IMR-90 (cell line): ENCODE measurements at regions not wholly inside any gene's neighbourhood (a gene's known extent, or its start where the extent isn't known, plus 50 kb on each side); places are given as distances from the start of the nearest gene placed in this dataset.

ENCODE experiments used
- ATAC-seq: fragments of 200-7000 bp; cut with Tn5 transposase; 2 replicates; pipeline ENCODE4 v1.9.1; 2020; ENCODE audit warnings: low read depth, mild to moderate bottlenecking, moderate library complexity
- BruUV-seq: library from RNA; stranded (reverse); fragments of 400-500 nt; replicated peaks from 2 replicates; lab custom pipeline; 2021; lab: Mats Ljungman, UMichigan
- CTCF ChIA-PET: fragments of 300-600 bp; formaldehyde crosslinking; extraction: SDS; loops from one replicate; lab custom pipeline; 2021; ENCODE audit warnings: antibody characterized with exemption; lab: Yijun Ruan, JAX
- POLR2A ChIA-PET: fragments of 300-600 bp; sonication (Branson Sonifier 250); formaldehyde crosslinking; loops from one replicate; lab custom pipeline; 2022; ENCODE audit warnings: antibody characterized with exemption; ENCODE audit not compliant: unreplicated experiment; lab: Charles Lee
- DNase-seq: peaks from one replicate; pipeline ENCODE4 v3.0.0; 2013
- H2AFZ ChIP-seq: replicated peaks from 2 replicates; pipeline ENCODE3; 2013; ENCODE audit warnings: low read length, mild to moderate bottlenecking; ENCODE audit not compliant: poor library complexity
- H2AK5ac ChIP-seq: 2 replicates; pipeline ENCODE4 v1.6.1; 2013; ENCODE audit warnings: low read depth, low read length, inconsistent platforms
- H2AK9ac ChIP-seq: replicated peaks from 2 replicates; pipeline ENCODE3; 2013; ENCODE audit warnings: mild to moderate bottlenecking, low read depth, low read length, moderate library complexity; ENCODE audit not compliant: poor library complexity
- H2BK120ac ChIP-seq: 2 replicates; pipeline ENCODE4 v1.6.1; 2013; ENCODE audit warnings: low read depth, low read length, inconsistent platforms
- H2BK15ac ChIP-seq: 3 replicates; pipeline ENCODE4 v1.6.1; 2013; ENCODE audit warnings: low read depth, low read length, inconsistent platforms
- H2BK20ac ChIP-seq: 2 replicates; pipeline ENCODE4 v1.6.1; 2013; ENCODE audit warnings: low read depth, mild to moderate bottlenecking, inconsistent platforms, low read length, moderate library complexity
- H2BK5ac ChIP-seq: 2 replicates; pipeline ENCODE4 v1.6.1; 2013; ENCODE audit warnings: mild to moderate bottlenecking, low read depth, low read length, inconsistent platforms; ENCODE audit not compliant: poor library complexity, severe bottlenecking
- H3K14ac ChIP-seq: replicated peaks from 2 replicates; pipeline ENCODE4 v1.6.1; 2013; ENCODE audit warnings: low read depth, low read length, inconsistent platforms
- H3K18ac ChIP-seq: 2 replicates; pipeline ENCODE4 v1.6.1; 2013; ENCODE audit warnings: low read depth, low read length, control low read depth
- H3K23ac ChIP-seq: 2 replicates; pipeline ENCODE4 v1.6.1; 2013; ENCODE audit warnings: low read depth, low read length, inconsistent platforms
- H3K27ac ChIP-seq: 2 replicates; pipeline ENCODE4 v1.5.1; 2013; ENCODE audit warnings: mild to moderate bottlenecking, control low read depth, low read length; ENCODE audit not compliant: insufficient read depth
- H3K27me3 ChIP-seq: 2 replicates; pipeline ENCODE4 v1.6.1; 2013; ENCODE audit warnings: low read length; ENCODE audit not compliant: control insufficient read depth, insufficient read depth
- H3K36me3 ChIP-seq: 2 replicates; pipeline ENCODE4 v1.6.1; 2013; ENCODE audit warnings: low read length, mixed read lengths; ENCODE audit not compliant: control insufficient read depth, insufficient read depth
- H3K4ac ChIP-seq: 2 replicates; pipeline ENCODE4 v1.6.1; 2013; ENCODE audit warnings: low read depth, low read length, inconsistent platforms
- H3K4me1 ChIP-seq: 2 replicates; pipeline ENCODE4 v1.6.1; 2013; ENCODE audit warnings: low read length, mixed read lengths; ENCODE audit not compliant: control insufficient read depth, insufficient read depth
- H3K4me2 ChIP-seq: 2 replicates; pipeline ENCODE4 v1.6.1; 2013; ENCODE audit warnings: low read depth, mild to moderate bottlenecking, control low read depth, low read length, moderate library complexity
- H3K4me3 ChIP-seq: 2 replicates; pipeline ENCODE4 v1.5.1; 2013; ENCODE audit warnings: low read depth, mild to moderate bottlenecking, control low read depth, low read length, moderate library complexity; ENCODE audit not compliant: insufficient read depth
- H3K56ac ChIP-seq: 2 replicates; pipeline ENCODE4 v1.6.1; 2013; ENCODE audit warnings: low read length, inconsistent platforms; ENCODE audit not compliant: insufficient read depth; ENCODE audit errors: extremely low read depth
- H3K79me1 ChIP-seq, 2 experiments: 2 replicates each; pipeline ENCODE4 v1.6.1; 2013; ENCODE audit warnings: low read length in 2 of 2, inconsistent platforms in 1 of 2, low read depth in 1 of 2
- H3K9ac ChIP-seq: 2 replicates; pipeline ENCODE4 v1.6.1; 2013; ENCODE audit warnings: low read depth, low read length, control low read depth
- H3K9me1 ChIP-seq: 2 replicates; pipeline ENCODE4 v1.6.1; 2013; ENCODE audit warnings: low read length, inconsistent platforms; ENCODE audit not compliant: insufficient read depth
- H3K9me3 ChIP-seq: 2 replicates; pipeline ENCODE4 v1.6.1; 2013; ENCODE audit warnings: low read length; ENCODE audit not compliant: control insufficient read depth, insufficient read depth
- H4K20me1 ChIP-seq: 2 replicates; pipeline ENCODE4 v1.6.1; 2013; ENCODE audit warnings: low read length, inconsistent platforms; ENCODE audit not compliant: insufficient read depth
- H4K5ac ChIP-seq: 2 replicates; pipeline ENCODE4 v1.6.1; 2013; ENCODE audit warnings: mild to moderate bottlenecking, low read depth, low read length, control low read depth
- H4K8ac ChIP-seq, 2 experiments: 2 replicates each; pipeline ENCODE4 v1.6.1; 2013; ENCODE audit warnings: low read depth in 2 of 2, low read length in 2 of 2, control low read depth in 1 of 2, inconsistent platforms in 1 of 2
- H4K91ac ChIP-seq: 2 replicates; pipeline ENCODE4 v1.6.1; 2013; ENCODE audit warnings: low read depth, low read length, inconsistent platforms; ENCODE audit not compliant: insufficient read depth
- BHLHE40 ChIP-seq: fragments of 150-350 bp; IDR thresholded peaks from 2 replicates; pipeline ENCODE4 v1.6.1; 2016; ENCODE audit warnings: mild to moderate bottlenecking, low read depth, low read length
- CEBPB ChIP-seq: IDR thresholded peaks from 2 replicates; pipeline ENCODE4 v1.6.1; 2012; ENCODE audit warnings: low read depth, low read length, improper control_type of control experiment
- CHD1 ChIP-seq: IDR thresholded peaks from 2 replicates; pipeline ENCODE4 v1.6.1; 2012; ENCODE audit warnings: low read depth, low read length, improper control_type of control experiment
- CTCF ChIP-seq: conservative IDR thresholded peaks from 2 replicates; pipeline ENCODE4 v1.5.1; 2012; ENCODE audit warnings: mild to moderate bottlenecking, low read depth, low read length, improper control_type of control experiment
- ELK1 ChIP-seq: fragments of 150-350 bp; IDR thresholded peaks from 2 replicates; pipeline ENCODE4 v1.6.1; 2016; ENCODE audit warnings: low read depth, mild to moderate bottlenecking, low read length, moderate library complexity, borderline replicate concordance
- FOS ChIP-seq: fragments of 150-350 bp; IDR thresholded peaks from 2 replicates; pipeline ENCODE4 v1.6.1; 2016; ENCODE audit warnings: low read depth, low read length
- MAFK ChIP-seq: IDR thresholded peaks from 2 replicates; pipeline ENCODE4 v1.6.1; 2012; ENCODE audit warnings: low read depth, low read length, improper control_type of control experiment
- MAZ ChIP-seq: IDR thresholded peaks from 2 replicates; pipeline ENCODE4 v1.6.1; 2012; ENCODE audit warnings: low read depth, mild to moderate bottlenecking, low read length, improper control_type of control experiment, moderate library complexity, borderline replicate concordance
- MXI1 ChIP-seq: IDR thresholded peaks from 2 replicates; pipeline ENCODE4 v1.6.1; 2012; ENCODE audit warnings: low read depth, mild to moderate bottlenecking, low read length, moderate library complexity, borderline replicate concordance
- NFE2L2 ChIP-seq: fragments of 150-350 bp; IDR thresholded peaks from 2 replicates; pipeline ENCODE4 v1.6.1; 2016; ENCODE audit warnings: low read depth, mild to moderate bottlenecking, low read length
- RAD21 ChIP-seq: IDR thresholded peaks from 2 replicates; pipeline ENCODE4 v1.6.1; 2012; ENCODE audit warnings: low read length, improper control_type of control experiment
- RFX5 ChIP-seq: IDR thresholded peaks from 2 replicates; pipeline ENCODE4 v1.8.0; 2012; ENCODE audit warnings: low read depth, mild to moderate bottlenecking, low read length, moderate library complexity
- SMC3 ChIP-seq: fragments of 150-350 bp; IDR thresholded peaks from 2 replicates; pipeline ENCODE4 v1.6.1; 2016; ENCODE audit warnings: low read depth, mild to moderate bottlenecking, antibody characterized with exemption, low read length, moderate library complexity
- whole genome bisulfite sequencing, 2 experiments: methylation state at CpG; one replicate each; pipeline versions ENCODE4 v1.1.5 to v1.1.7; 2013; ENCODE audit warnings: missing lambda C conversion rate in 2 of 2; ENCODE audit not compliant: insufficient read length in 1 of 2; ENCODE audit errors: extremely low coverage in 2 of 2; 5-methylcytosine and 5-hydroxymethylcytosine counted together
- dilution Hi-C: fragments of 300-500 bp; cut with HindIII; formaldehyde crosslinking; loops from one replicate; pipeline ENCODE4 v1.14.3; 2018; ENCODE audit warnings: low sequenced_read_pairs; ENCODE audit not compliant: unreplicated experiment
- in situ Hi-C: fragments of 300-500 bp; cut with MboI; formaldehyde crosslinking; loops from 3 replicates; pipeline ENCODE4 v1.14.3; 2019; ENCODE audit warnings: low sequenced_read_pairs, inconsistent platforms, mixed read lengths
- intact Hi-C: fragments of 100-400 bp; cut with micrococcal nuclease; formaldehyde crosslinking; loops from 2 replicates; pipeline ENCODE4 v1.10.0; 2022
- TF ChIP-seq, protein P1 (sequence below): fragments of 150-350 bp; IDR thresholded peaks from 2 replicates; pipeline ENCODE4 v1.6.1; 2017; ENCODE audit warnings: mild to moderate bottlenecking, antibody characterized with exemption, low read length, low read depth

- H3K9me1 ChIP-seq = peaks cover 3% of the 10 kb centered on the region; the same call in 1 of the 2 replicates
- WGBS, 2 experiments = no CpG with 5 or more reads among the region's 1 CpG
- H3K23ac ChIP-seq = no peak overlapping the region
- intact Hi-C loops (no loop called here), dilution Hi-C loops (no loop called here), in situ Hi-C loops (no loop called here)
- TF ChIP-seq, protein P1, sequence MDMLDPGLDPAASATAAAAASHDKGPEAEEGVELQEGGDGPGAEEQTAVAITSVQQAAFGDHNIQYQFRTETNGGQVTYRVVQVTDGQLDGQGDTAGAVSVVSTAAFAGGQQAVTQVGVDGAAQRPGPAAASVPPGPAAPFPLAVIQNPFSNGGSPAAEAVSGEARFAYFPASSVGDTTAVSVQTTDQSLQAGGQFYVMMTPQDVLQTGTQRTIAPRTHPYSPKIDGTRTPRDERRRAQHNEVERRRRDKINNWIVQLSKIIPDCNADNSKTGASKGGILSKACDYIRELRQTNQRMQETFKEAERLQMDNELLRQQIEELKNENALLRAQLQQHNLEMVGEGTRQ = no peak
- TF ChIP-seq RAD21 (no peak), ELK1 (no peak), MAFK (no peak), CTCF (no peak), MAZ (no peak), RFX5 (no peak), NFE2L2 (no peak), SMC3 (no peak), CHD1 (no peak), CEBPB (no peak), MXI1 (no peak), BHLHE40 (no peak), FOS (no peak)
- DNase-seq (no peak), ATAC-seq (no peak)
- no peak overlapping the region for H3K18ac ChIP-seq
- H3K9ac ChIP-seq = no peak overlapping the region
- H4K8ac ChIP-seq = no peak overlapping the region
- H3K27me3 ChIP-seq = no peaks in the 10 kb centered on the region
- H3K79me1 ChIP-seq = no peaks in the 10 kb centered on the region
- no peak overlapping the region for H2BK20ac ChIP-seq
- no peak overlapping the region for H2AFZ ChIP-seq
- H2BK5ac ChIP-seq = no peak overlapping the region
- H3K14ac ChIP-seq = no peak overlapping the region
- no peak overlapping the region for H2AK9ac ChIP-seq
- no TSS peak for BruUV-seq
- H4K20me1 ChIP-seq = no peaks in the 10 kb centered on the region
- no peaks in the 10 kb centered on the region for H3K9me3 ChIP-seq
- H2AK5ac ChIP-seq = no peak overlapping the region
- H3K4me1 ChIP-seq = peaks cover 4% of the 10 kb centered on the region; the same call in 1 of the 2 replicates
- no peak overlapping the region for H2BK120ac ChIP-seq
- no peak overlapping the region for H3K27ac ChIP-seq
- no peak overlapping the region for H3K4me2 ChIP-seq
- no peak overlapping the region for H3K4ac ChIP-seq
- no peak overlapping the region for H4K5ac ChIP-seq
- CTCF ChIA-PET = interaction anchor here (0.6 kb wide), 1 partner anchor 1622 kb away, joined by 11 read pairs; no protein-coding TSS in a partner anchor
- H4K91ac ChIP-seq = no peak overlapping the region
- no peak overlapping the region for H2BK15ac ChIP-seq
- H3K36me3 ChIP-seq = no peaks in the 10 kb centered on the region
- H3K4me3 ChIP-seq = no peak overlapping the region
- POLR2A ChIA-PET = no interaction called here
- H3K56ac ChIP-seq = no peak overlapping the region
Measured at GRCh38 chr2:145741636-145742035, 1221.7 kb upstream of the ZEB2 start.
